Tibial nerve (tissue), 4 donors: ENCODE measurements at regions not wholly inside any gene's neighbourhood (a gene's known extent, or its start where the extent isn't known, plus 50 kb on each side); places are given as distances from the start of the nearest gene placed in this dataset.

Experiments
- EP300 ChIP-seq, 2 donors: sonication (generic); formaldehyde crosslinking; IDR thresholded peaks; one replicate each; pipeline ENCODE4 v1.6.1; 2017; ENCODE audit warnings: antibody characterized with exemption in 2 of 2, mild to moderate bottlenecking in 1 of 2
- TF ChIP-seq, protein P1 (sequence below), 5 experiments: fragments of 200-600 bp in 3 of 5; fragments of 450-650 bp in 2 of 5; sonication (generic) in 3 of 5; IDR thresholded peaks; one replicate each; pipeline ENCODE4 v1.5.1; 2016 to 2019; ENCODE audit warnings: antibody characterized with exemption in 5 of 5, mild to moderate bottlenecking in 3 of 5, moderate library complexity in 2 of 5

- TF ChIP-seq, protein P1, sequence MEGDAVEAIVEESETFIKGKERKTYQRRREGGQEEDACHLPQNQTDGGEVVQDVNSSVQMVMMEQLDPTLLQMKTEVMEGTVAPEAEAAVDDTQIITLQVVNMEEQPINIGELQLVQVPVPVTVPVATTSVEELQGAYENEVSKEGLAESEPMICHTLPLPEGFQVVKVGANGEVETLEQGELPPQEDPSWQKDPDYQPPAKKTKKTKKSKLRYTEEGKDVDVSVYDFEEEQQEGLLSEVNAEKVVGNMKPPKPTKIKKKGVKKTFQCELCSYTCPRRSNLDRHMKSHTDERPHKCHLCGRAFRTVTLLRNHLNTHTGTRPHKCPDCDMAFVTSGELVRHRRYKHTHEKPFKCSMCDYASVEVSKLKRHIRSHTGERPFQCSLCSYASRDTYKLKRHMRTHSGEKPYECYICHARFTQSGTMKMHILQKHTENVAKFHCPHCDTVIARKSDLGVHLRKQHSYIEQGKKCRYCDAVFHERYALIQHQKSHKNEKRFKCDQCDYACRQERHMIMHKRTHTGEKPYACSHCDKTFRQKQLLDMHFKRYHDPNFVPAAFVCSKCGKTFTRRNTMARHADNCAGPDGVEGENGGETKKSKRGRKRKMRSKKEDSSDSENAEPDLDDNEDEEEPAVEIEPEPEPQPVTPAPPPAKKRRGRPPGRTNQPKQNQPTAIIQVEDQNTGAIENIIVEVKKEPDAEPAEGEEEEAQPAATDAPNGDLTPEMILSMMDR (IDR thresholded peaks at IDR 0.05): no peak
- TF ChIP-seq EP300 (IDR thresholded peaks at IDR 0.05): no peak
Measured at GRCh38 chr11:95563173-95563572, 226.4 kb downstream of the FAM76B start.
